Transverse colon (tissue), 3 donors: ENCODE measurements at regions not wholly inside any gene's neighbourhood (a gene's known extent, or its start where the extent isn't known, plus 50 kb on each side); places are given as distances from the start of the nearest gene placed in this dataset.

Experiments used
- CTCF ChIP-seq, 5 experiments: fragments of 200-600 bp in 3 of 5; fragments of 450-650 bp in 2 of 5; sonication (generic) in 3 of 5; IDR thresholded peaks; 1 replicate in 2 of 5; 2 replicates in 3 of 5; pipeline ENCODE4 v1.5.1; 2016 to 2017; ENCODE audit warnings: antibody characterized with exemption in 5 of 5, inconsistent platforms in 3 of 5, mild to moderate bottlenecking in 2 of 5, moderate library complexity in 1 of 5
- EP300 ChIP-seq: sonication (generic); formaldehyde crosslinking; IDR thresholded peaks from one replicate; pipeline ENCODE4 v1.6.1; 2017; ENCODE audit warnings: antibody characterized with exemption, low read depth

- TF ChIP-seq CTCF (IDR thresholded peaks at IDR 0.05) (no peak), EP300 (no peak)
These were observed 547.4 kb upstream of the ALCAM start for GRCh38 chr3:104819333-104819732.
